ENCODE measurements at regions not wholly inside any gene's neighbourhood (a gene's known extent, or its start where the extent isn't known, plus 50 kb on each side); places are given as distances from the start of the nearest gene placed in this dataset.

GRCh38 chrX:141468940-141469339 lies 115.6 kb downstream of the SPANXA1 start:
- TF ChIP-seq POLR2AphosphoS5 (IDR thresholded peaks at IDR 0.05; ENCODE audit: low read depth, low read length), result no peak
- no peak for TF ChIP-seq CTCF (IDR thresholded peaks at IDR 0.05)
- no peak for TF ChIP-seq SIN3A (IDR thresholded peaks at IDR 0.05; ENCODE audit: borderline replicate concordance, insufficient read depth, low read depth, low read length)
- TF ChIP-seq REST (IDR thresholded peaks at IDR 0.05; ENCODE audit: insufficient read depth in 1 of 2, low read depth in 2 of 2, low read length in 1 of 2), result no peak

Data from Panc1 (cell line).